ENCODE measurements at regions not wholly inside any gene's neighbourhood (a gene's known extent, or its start where the extent isn't known, plus 50 kb on each side); places are given as distances from the start of the nearest gene placed in this dataset.

GRCh38 chr4:111282035-111282434, 659.2 kb upstream of the PITX2 start:
- TF ChIP-seq CTCF (conservative IDR thresholded peaks at IDR 0.05; ENCODE audit: low read depth, low read length): no peak
- TF ChIP-seq POLR2A (IDR thresholded peaks at IDR 0.05; ENCODE audit: low read depth, low read length): no peak
- TF ChIP-seq ELK1 (IDR thresholded peaks at IDR 0.05; ENCODE audit: borderline replicate concordance, low read depth, low read length): no peak
- TF ChIP-seq RAD21 (IDR thresholded peaks at IDR 0.05; ENCODE audit: low read length): no peak
- TF ChIP-seq MAFK (IDR thresholded peaks at IDR 0.05; ENCODE audit: low read depth, low read length): no peak
- TF ChIP-seq CHD1 (IDR thresholded peaks at IDR 0.05; ENCODE audit: low read depth, low read length): no peak
- TF ChIP-seq CEBPB (IDR thresholded peaks at IDR 0.05; ENCODE audit: low read depth, low read length): no peak
- no peak for TF ChIP-seq RFX5 (IDR thresholded peaks at IDR 0.05; ENCODE audit: low read depth, low read length)
- TF ChIP-seq USF2 (IDR thresholded peaks at IDR 0.05; ENCODE audit: low read depth, low read length): no peak
- no peak for TF ChIP-seq MXI1 (IDR thresholded peaks at IDR 0.05; ENCODE audit: borderline replicate concordance, low read depth, low read length)
- TF ChIP-seq FOS (IDR thresholded peaks at IDR 0.05; ENCODE audit: low read depth, low read length): no peak
- no peak for TF ChIP-seq SMC3 (IDR thresholded peaks at IDR 0.05; ENCODE audit: low read depth, low read length)

Data from IMR-90 (cell line).